ENCODE measurements at regions not wholly inside any gene's neighbourhood (a gene's known extent, or its start where the extent isn't known, plus 50 kb on each side); places are given as distances from the start of the nearest gene placed in this dataset.

DNA sequence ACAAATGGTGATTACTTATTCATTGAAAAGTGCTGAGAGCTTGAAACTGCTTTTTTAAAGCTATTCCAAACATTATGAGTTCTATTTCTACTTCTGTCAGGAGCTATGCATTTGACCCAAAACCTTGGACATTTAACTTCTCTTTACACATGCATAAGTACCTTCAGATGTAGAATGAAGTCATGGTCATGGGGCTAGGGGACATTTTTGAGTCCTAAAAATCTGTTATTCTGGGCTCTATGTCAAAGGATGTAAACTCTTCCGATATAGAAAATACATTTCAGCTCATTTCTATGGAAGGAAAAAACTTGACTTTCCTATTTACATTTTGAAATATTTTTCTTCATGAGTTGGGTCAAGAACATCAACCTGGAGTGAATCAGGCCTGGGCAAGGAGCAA, 179.5 kb upstream of the CXCL12 start:
- no peak for DNase-seq (ENCODE audit: low read depth, low spot score)
- Histone ChIP-seq H3K4me3 (ENCODE audit: insufficient read length, low read depth) (no peak overlapping the region), H3K9ac (ENCODE audit: insufficient read length, low read depth) (no peak overlapping the region), H3K27me3 (ENCODE audit: insufficient read depth, insufficient read length) (no peaks in the 10 kb centered on the region), H3K4me1 (ENCODE audit: insufficient read depth, insufficient read length) (no peaks in the 10 kb centered on the region), H3K9me3 (ENCODE audit: insufficient read depth, low read length) (no peaks in the 10 kb centered on the region), H3K36me3 (ENCODE audit: insufficient read depth, insufficient read length, low read length) (no peaks in the 10 kb centered on the region)
- TF ChIP-seq ZNF274 (IDR thresholded peaks at IDR 0.05; ENCODE audit: low read depth, low read length) (no peak), SUZ12 (IDR thresholded peaks at IDR 0.05; ENCODE audit: extremely low read depth, insufficient read depth, insufficient read length) (no peak), YY1 (IDR thresholded peaks at IDR 0.05; ENCODE audit: insufficient read depth, insufficient read length) (no peak)

DNA sequence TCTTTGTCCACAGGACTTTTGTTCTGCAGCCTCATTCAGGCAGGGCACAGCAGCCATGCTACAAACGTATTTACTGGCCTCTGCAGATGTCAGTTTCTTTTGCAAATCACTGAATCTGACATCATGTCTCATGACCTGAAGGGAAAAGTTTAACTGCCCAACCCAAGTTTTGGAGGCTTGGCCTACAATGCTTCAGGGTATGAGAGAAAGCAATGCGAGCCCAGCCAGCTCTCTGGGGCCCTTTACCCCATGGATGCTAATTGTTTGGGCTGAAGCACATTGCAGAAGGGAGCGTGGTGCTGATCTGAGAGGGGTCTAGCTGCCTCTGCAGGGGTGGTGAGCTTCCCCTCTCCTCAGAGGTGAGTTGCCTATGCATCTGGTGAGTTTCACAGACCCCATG, 179.9 kb upstream of the CXCL12 start:
- DNase-seq (ENCODE audit: low read depth, low spot score), result no peak
- TF ChIP-seq YY1 (IDR thresholded peaks at IDR 0.05; ENCODE audit: insufficient read depth, insufficient read length), result no peak
- TF ChIP-seq SUZ12 (IDR thresholded peaks at IDR 0.05; ENCODE audit: extremely low read depth, insufficient read depth, insufficient read length), result no peak
- TF ChIP-seq ZNF274 (IDR thresholded peaks at IDR 0.05; ENCODE audit: low read depth, low read length), result no peak
- Histone ChIP-seq H3K9me3 (ENCODE audit: insufficient read depth, low read length) (no peaks in the 10 kb centered on the region), H3K4me1 (ENCODE audit: insufficient read depth, insufficient read length) (no peaks in the 10 kb centered on the region), H3K27me3 (ENCODE audit: insufficient read depth, insufficient read length) (no peaks in the 10 kb centered on the region), H3K36me3 (ENCODE audit: insufficient read depth, insufficient read length, low read length) (no peaks in the 10 kb centered on the region), H3K4me3 (ENCODE audit: insufficient read length, low read depth) (no peak overlapping the region), H3K9ac (ENCODE audit: insufficient read length, low read depth) (no peak overlapping the region)

DNA sequence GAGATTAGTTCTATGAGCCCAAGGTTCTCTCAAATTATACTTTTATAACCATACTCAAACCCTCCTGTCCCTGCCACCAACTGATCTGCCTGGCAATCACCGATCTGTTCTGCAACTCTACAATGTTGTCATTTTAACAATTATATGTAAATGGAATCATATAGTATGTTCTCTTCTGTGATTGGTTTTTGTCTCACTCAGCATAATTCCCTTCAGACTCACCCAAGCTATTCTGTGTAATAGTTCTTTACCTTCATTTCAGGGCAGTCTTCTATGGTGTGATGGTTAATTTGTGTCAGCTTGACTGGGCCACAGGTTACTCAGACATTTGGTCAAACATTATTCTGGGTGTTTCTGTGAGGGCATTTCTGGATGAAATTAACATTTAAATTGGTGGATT, 181.9 kb upstream of the CXCL12 start:
- Histone ChIP-seq H3K27me3 (ENCODE audit: insufficient read depth, insufficient read length) (no peaks in the 10 kb centered on the region), H3K4me3 (ENCODE audit: insufficient read length, low read depth) (no peak overlapping the region), H3K36me3 (ENCODE audit: insufficient read depth, insufficient read length, low read length) (no peaks in the 10 kb centered on the region), H3K9me3 (ENCODE audit: insufficient read depth, low read length) (no peaks in the 10 kb centered on the region), H3K4me1 (ENCODE audit: insufficient read depth, insufficient read length) (no peaks in the 10 kb centered on the region), H3K9ac (ENCODE audit: insufficient read length, low read depth) (no peak overlapping the region)
- DNase-seq (ENCODE audit: low read depth, low spot score), result no peak
- TF ChIP-seq ZNF274 (IDR thresholded peaks at IDR 0.05; ENCODE audit: low read depth, low read length) (no peak), YY1 (IDR thresholded peaks at IDR 0.05; ENCODE audit: insufficient read depth, insufficient read length) (no peak), SUZ12 (IDR thresholded peaks at IDR 0.05; ENCODE audit: extremely low read depth, insufficient read depth, insufficient read length) (no peak)

DNA sequence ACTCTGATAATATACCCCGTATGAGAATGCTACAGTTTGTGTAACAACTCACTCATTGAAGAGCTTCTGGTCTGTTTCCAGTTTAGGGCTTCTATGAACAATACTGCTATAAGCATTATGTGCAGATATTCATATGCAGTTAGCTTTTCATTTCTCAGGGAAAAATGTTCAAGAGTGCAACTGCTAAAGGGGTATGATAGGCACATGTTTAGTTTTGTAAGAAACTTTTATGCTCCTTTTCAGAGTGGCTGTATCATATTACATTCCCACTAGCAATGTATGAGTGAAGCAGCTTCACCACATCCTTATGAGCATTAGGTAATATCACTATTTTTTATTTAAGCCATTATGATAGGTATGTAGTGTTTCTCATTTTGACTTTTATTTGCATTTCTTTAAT, 182.6 kb upstream of the CXCL12 start:
- no peaks in the 10 kb centered on the region for H3K27me3 ChIP-seq (ENCODE audit: insufficient read depth, insufficient read length)
- no peaks in the 10 kb centered on the region for H3K36me3 ChIP-seq (ENCODE audit: insufficient read depth, insufficient read length, low read length)
- no peak overlapping the region for H3K4me3 ChIP-seq (ENCODE audit: insufficient read length, low read depth)
- no peaks in the 10 kb centered on the region for H3K4me1 ChIP-seq (ENCODE audit: insufficient read depth, insufficient read length)
- H3K9me3 ChIP-seq (ENCODE audit: insufficient read depth, low read length), result no peaks in the 10 kb centered on the region
- TF ChIP-seq SUZ12 (IDR thresholded peaks at IDR 0.05; ENCODE audit: extremely low read depth, insufficient read depth, insufficient read length) (no peak), YY1 (IDR thresholded peaks at IDR 0.05; ENCODE audit: insufficient read depth, insufficient read length) (no peak), ZNF274 (IDR thresholded peaks at IDR 0.05; ENCODE audit: low read depth, low read length) (no peak)
- no peak overlapping the region for H3K9ac ChIP-seq (ENCODE audit: insufficient read length, low read depth)
- DNase-seq (ENCODE audit: low read depth, low spot score), result no peak

DNA sequence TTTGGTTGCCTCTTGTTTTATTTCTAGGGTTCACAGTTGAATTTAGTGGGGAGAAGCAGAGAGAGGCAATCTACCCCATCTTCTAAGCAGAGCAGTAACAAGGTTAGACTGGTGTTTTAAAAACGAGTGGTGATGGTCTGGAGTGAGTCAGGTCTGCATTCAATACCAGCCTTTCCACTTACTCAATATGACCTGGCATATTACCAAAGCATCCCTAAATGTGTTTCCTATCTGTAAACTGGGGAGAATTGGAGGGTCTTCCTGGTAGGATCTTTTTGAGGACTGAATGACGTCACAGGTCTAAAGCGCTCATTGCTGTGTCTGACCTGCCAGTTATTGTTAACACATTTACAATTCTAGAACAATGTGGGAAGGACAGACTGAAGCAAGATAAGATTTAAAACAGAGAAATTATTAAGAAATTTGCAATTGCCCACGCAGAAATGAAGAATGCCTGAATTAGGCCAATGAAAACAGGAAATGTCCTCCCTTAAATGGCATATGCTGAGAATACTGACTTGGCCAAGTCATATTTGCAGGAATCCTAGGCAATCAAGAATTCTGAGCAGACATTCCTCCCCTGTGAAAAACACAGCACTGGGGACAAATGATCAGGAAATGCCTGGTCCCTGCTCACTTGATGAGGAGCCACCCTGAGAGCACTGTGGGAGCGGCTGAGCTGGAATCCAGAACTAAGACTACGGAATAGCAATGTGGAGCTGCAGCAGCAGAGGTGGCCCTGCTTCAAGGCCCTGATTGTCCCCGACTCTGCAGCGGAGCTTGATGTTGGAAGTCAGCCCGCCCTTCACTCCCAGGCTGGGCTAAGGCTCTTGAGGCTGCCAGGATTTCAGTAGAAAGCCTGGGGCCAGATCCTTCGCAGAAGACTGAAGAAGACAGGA, 184.5 kb upstream of the CXCL12 start:
- no peaks in the 10 kb centered on the region for H3K36me3 ChIP-seq (ENCODE audit: insufficient read depth, insufficient read length, low read length)
- no peaks in the 10 kb centered on the region for H3K9me3 ChIP-seq (ENCODE audit: insufficient read depth, low read length)
- H3K9ac ChIP-seq (ENCODE audit: insufficient read length, low read depth), result no peak overlapping the region
- H3K4me1 ChIP-seq (ENCODE audit: insufficient read depth, insufficient read length), result no peaks in the 10 kb centered on the region
- no peak for DNase-seq (ENCODE audit: low read depth, low spot score)
- no peak overlapping the region for H3K4me3 ChIP-seq (ENCODE audit: insufficient read length, low read depth)
- TF ChIP-seq YY1 (IDR thresholded peaks at IDR 0.05; ENCODE audit: insufficient read depth, insufficient read length) (no peak), ZNF274 (IDR thresholded peaks at IDR 0.05; ENCODE audit: low read depth, low read length) (no peak), SUZ12 (IDR thresholded peaks at IDR 0.05; ENCODE audit: extremely low read depth, insufficient read depth, insufficient read length) (no peak)
- H3K27me3 ChIP-seq (ENCODE audit: insufficient read depth, insufficient read length), result no peaks in the 10 kb centered on the region

DNA sequence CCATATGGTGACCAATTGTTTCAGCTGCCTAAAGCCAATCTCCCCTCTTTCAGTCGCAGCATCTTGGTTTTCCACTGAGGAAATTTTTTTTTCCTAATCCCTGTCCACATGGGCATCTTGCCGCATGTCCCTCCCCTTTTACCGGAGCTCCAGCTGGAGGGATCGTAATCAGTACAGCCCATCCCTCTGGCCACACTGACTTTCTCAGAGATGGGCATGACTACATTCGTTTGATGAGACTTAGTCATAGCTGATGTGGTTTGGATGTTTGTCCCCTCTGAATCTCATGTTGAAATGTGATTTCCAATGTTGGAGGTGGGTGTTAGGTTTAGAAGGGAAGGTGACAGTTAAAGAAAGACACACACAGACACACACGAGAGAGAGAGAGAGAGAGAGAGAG, 186.8 kb upstream of the CXCL12 start:
- Histone ChIP-seq H3K9ac (ENCODE audit: insufficient read length, low read depth) (no peak overlapping the region), H3K4me3 (ENCODE audit: insufficient read length, low read depth) (no peak overlapping the region), H3K4me1 (ENCODE audit: insufficient read depth, insufficient read length) (no peaks in the 10 kb centered on the region), H3K36me3 (ENCODE audit: insufficient read depth, insufficient read length, low read length) (no peaks in the 10 kb centered on the region), H3K9me3 (ENCODE audit: insufficient read depth, low read length) (no peaks in the 10 kb centered on the region), H3K27me3 (ENCODE audit: insufficient read depth, insufficient read length) (no peaks in the 10 kb centered on the region)
- TF ChIP-seq SUZ12 (IDR thresholded peaks at IDR 0.05; ENCODE audit: extremely low read depth, insufficient read depth, insufficient read length) (no peak), ZNF274 (IDR thresholded peaks at IDR 0.05; ENCODE audit: low read depth, low read length) (no peak), YY1 (IDR thresholded peaks at IDR 0.05; ENCODE audit: insufficient read depth, insufficient read length) (no peak)
- no peak for DNase-seq (ENCODE audit: low read depth, low spot score)

DNA sequence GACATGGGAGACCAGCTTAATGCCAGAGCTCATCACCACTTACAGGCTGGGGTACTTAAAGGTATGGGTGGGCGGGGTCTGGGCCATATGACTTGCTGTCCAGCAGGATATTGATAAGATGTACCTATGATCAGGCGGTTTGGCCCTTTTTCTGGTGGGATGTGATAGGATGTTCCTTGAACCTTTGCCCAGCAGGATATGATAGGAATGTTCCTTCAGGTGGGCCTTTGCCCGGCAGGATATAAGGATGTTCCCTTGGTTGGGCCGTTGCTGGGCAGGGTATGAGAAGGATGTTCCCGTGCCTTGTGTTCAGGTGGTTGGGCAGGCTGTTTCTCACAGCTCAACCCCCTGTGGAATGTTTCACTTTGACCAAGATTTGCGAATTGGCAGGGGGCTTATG, 187.2 kb upstream of the CXCL12 start:
- no peaks in the 10 kb centered on the region for H3K36me3 ChIP-seq (ENCODE audit: insufficient read depth, insufficient read length, low read length)

More for the DNA sequence above, 187.2 kb upstream of the CXCL12 start:
- no peaks in the 10 kb centered on the region for H3K27me3 ChIP-seq (ENCODE audit: insufficient read depth, insufficient read length)
- DNase-seq (ENCODE audit: low read depth, low spot score), result no peak
- no peaks in the 10 kb centered on the region for H3K4me1 ChIP-seq (ENCODE audit: insufficient read depth, insufficient read length)
- no peak overlapping the region for H3K9ac ChIP-seq (ENCODE audit: insufficient read length, low read depth)
- no peaks in the 10 kb centered on the region for H3K9me3 ChIP-seq (ENCODE audit: insufficient read depth, low read length)
- no peak overlapping the region for H3K4me3 ChIP-seq (ENCODE audit: insufficient read length, low read depth)
- TF ChIP-seq YY1 (IDR thresholded peaks at IDR 0.05; ENCODE audit: insufficient read depth, insufficient read length), result no peak
- TF ChIP-seq SUZ12 (IDR thresholded peaks at IDR 0.05; ENCODE audit: extremely low read depth, insufficient read depth, insufficient read length), result no peak
- TF ChIP-seq ZNF274 (IDR thresholded peaks at IDR 0.05; ENCODE audit: low read depth, low read length), result no peak
